Ovary (tissue), 7 donors: ENCODE measurements at regions not wholly inside any gene's neighbourhood (a gene's known extent, or its start where the extent isn't known, plus 50 kb on each side); places are given as distances from the start of the nearest gene placed in this dataset.
A peak's percentile ranks its signal among the peaks of the same experiment; 100 is the strongest.

Experiments used
- DNase-seq, 5 donors: peaks; one replicate each; pipeline ENCODE4 v3.0.0-alpha.2; 2019 to 2020
- H3K27ac ChIP-seq, 2 donors: fragments of 200-600 bp; one replicate each; pipeline versions ENCODE4 v1.5.1 to v1.8.0; 2019 to 2022
- H3K27me3 ChIP-seq: fragments of 200-600 bp; one replicate; pipeline ENCODE4 v1.8.0; 2022
- H3K36me3 ChIP-seq: fragments of 200-600 bp; sonication (generic); one replicate; pipeline ENCODE4 v1.5.1; 2019
- H3K4me1 ChIP-seq: one replicate; pipeline ENCODE4 v1.8.1; 2013; ENCODE audit warnings: mild to moderate bottlenecking, moderate library complexity; ENCODE audit not compliant: insufficient read depth
- H3K4me3 ChIP-seq: fragments of 200-600 bp; sonication (generic); one replicate; pipeline ENCODE4 v1.5.1; 2017
- H3K9me3 ChIP-seq, 2 donors: fragments of 200-600 bp in 1 of 2; sonication (generic) in 1 of 2; one replicate each; pipeline versions ENCODE4 v1.5.1 to v1.8.1; 2013 to 2019; ENCODE audit warnings: mild to moderate bottlenecking in 1 of 2, moderate library complexity in 1 of 2
- CTCF ChIP-seq, 3 donors: fragments of 450-650 bp in 2 of 3; fragments of 200-600 bp in 1 of 3; IDR thresholded peaks; one replicate each; pipeline versions ENCODE4 v1.5.1 to v1.8.0; 2016 to 2022; ENCODE audit warnings: antibody characterized with exemption in 3 of 3, mild to moderate bottlenecking in 1 of 3
- EP300 ChIP-seq: sonication (generic); formaldehyde crosslinking; IDR thresholded peaks from one replicate; pipeline ENCODE4 v1.6.1; 2017; ENCODE audit warnings: antibody characterized with exemption
- POLR2A ChIP-seq: fragments of 450-650 bp; IDR thresholded peaks from one replicate; pipeline ENCODE4 v1.6.1; 2017; ENCODE audit warnings: antibody characterized with exemption, mild to moderate bottlenecking, moderate library complexity
- WGBS, 3 donors: extraction: QIAGEN DNeasy Blood & Tissue Kit in 1 of 3; methylation state at CpG; one replicate each; pipeline versions ENCODE4 v1.1.5 to v1.1.7; 2013 to 2017; 5-methylcytosine and 5-hydroxymethylcytosine counted together
- intact Hi-C, 4 donors: fragments of 100-400 bp; cut with DNase I; formaldehyde crosslinking; loops; one replicate each; pipeline versions ENCODE4 v1.11.0 to v1.15.1; 2022 to 2023
- donor health status: DM: no; HTN: no; CAD: no; lungs with moderate emphysema.
- donor health status: DM: no; HTN: no; CAD: no.
- donor health status: Bipolar disorder and iron deficiency.
- donor health status: DM: no; HTN: no; CAD: no.
- donor health status: DM: yes; HTN: yes; CAD: no.

GRCh38 chr12:108403952-108404351 is 64.8 kb upstream of the CMKLR1 start:
- Histone ChIP-seq H3K36me3 (no peaks in the 10 kb centered on the region), H3K27me3 (no peaks in the 10 kb centered on the region), H3K4me3 (no peak overlapping the region), H3K4me1 (peaks cover 2% of the 10 kb centered on the region), H3K9me3 (no peaks in the 10 kb centered on the region), H3K27ac (no peak overlapping the region)
- DNase-seq = no peak
- intact Hi-C loops = no loop called here
- TF ChIP-seq CTCF (IDR thresholded peaks at IDR 0.05) (no peak), EP300 (no peak), POLR2A (no peak)
- WGBS, 3 donors = 16 to 33% (median 24%) methylated on average over 3 of the region's 3 CpGs

DNA sequence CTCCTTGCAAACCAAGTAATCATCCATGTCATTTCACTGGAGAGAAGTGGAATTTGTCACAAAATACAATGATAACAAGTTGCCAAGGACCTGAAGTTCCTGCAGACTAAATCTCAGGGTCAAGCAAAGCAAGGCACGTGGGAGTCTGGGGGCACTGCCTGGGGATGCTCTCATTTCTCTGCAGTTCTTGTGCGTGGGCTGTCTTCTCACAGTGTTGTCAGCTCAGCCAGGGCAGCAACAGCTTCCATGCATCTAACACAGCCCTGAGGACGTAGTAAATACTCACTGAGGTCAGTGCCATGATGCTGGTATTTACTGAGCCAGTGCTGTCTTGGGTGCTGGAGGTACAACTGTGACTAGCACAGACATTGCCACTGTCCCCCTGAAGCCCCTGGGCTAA is 62.9 kb upstream of the CMKLR1 start:
- H3K27ac ChIP-seq = no peak overlapping the region
- TF ChIP-seq EP300 = no peak
- TF ChIP-seq CTCF (IDR thresholded peaks at IDR 0.05) = no peak
- no peak for TF ChIP-seq POLR2A
- no peaks in the 10 kb centered on the region for H3K27me3 ChIP-seq
- DNase-seq = no peak
- H3K9me3 ChIP-seq = no peaks in the 10 kb centered on the region
- H3K36me3 ChIP-seq = no peaks in the 10 kb centered on the region
- peaks cover 2% of the 10 kb centered on the region for H3K4me1 ChIP-seq
- intact Hi-C loops = no loop called here
- 17 to 39% (median 34%) methylated on average over 3 of the region's 3 CpGs for WGBS, 3 donors
- H3K4me3 ChIP-seq = no peak overlapping the region

GRCh38 chr12:108400900-108401480 is 61.9 kb upstream of the CMKLR1 start:
- WGBS, 3 donors = 13 to 53% (median 22%) methylated on average over 3 of the region's 3 CpGs
- no peak overlapping the region for H3K4me3 ChIP-seq
- intact Hi-C loops = no loop called here
- DNase-seq = peak in 1 of 5 donors; percentile 45
- H3K27ac ChIP-seq = no peak overlapping the region
- H3K9me3 ChIP-seq = no peaks in the 10 kb centered on the region
- no peaks in the 10 kb centered on the region for H3K27me3 ChIP-seq
- peaks cover 2% of the 10 kb centered on the region for H3K4me1 ChIP-seq
- TF ChIP-seq EP300 = no peak
- no peak for TF ChIP-seq CTCF (IDR thresholded peaks at IDR 0.05)
- TF ChIP-seq POLR2A = no peak
- H3K36me3 ChIP-seq = no peaks in the 10 kb centered on the region

- WGBS, 3 donors = 79 to 95% (median 88%) methylated on average over 2 of the region's 2 CpGs
- Histone ChIP-seq H3K27me3 (no peaks in the 10 kb centered on the region), H3K9me3 (no peaks in the 10 kb centered on the region), H3K4me3 (no peak overlapping the region), H3K36me3 (no peaks in the 10 kb centered on the region), H3K4me1 (peaks cover 2% of the 10 kb centered on the region), H3K27ac (no peak overlapping the region)
- no peak for DNase-seq
- TF ChIP-seq CTCF (IDR thresholded peaks at IDR 0.05) (no peak), POLR2A (no peak), EP300 (no peak)
- intact Hi-C loops = no loop called here
These were observed 61.4 kb upstream of the CMKLR1 start for GRCh38 chr12:108400481-108400880.
